H1 (cell line): ENCODE measurements at regions not wholly inside any gene's neighbourhood (a gene's known extent, or its start where the extent isn't known, plus 50 kb on each side); places are given as distances from the start of the nearest gene placed in this dataset.

ENCODE experiments used
- CTCF ChIA-PET: fragments of 300-600 bp; sonication (Branson Sonifier 250); formaldehyde crosslinking; loops from one replicate; lab custom pipeline; 2021; ENCODE audit not compliant: partially characterized antibody; lab: Charles Lee
- POLR2A ChIA-PET: fragments of 300-600 bp; sonication (Branson Sonifier 250); formaldehyde crosslinking; loops from one replicate; lab custom pipeline; 2021; ENCODE audit warnings: inconsistent platforms; ENCODE audit not compliant: partially characterized antibody; lab: Charles Lee
- DNase-seq, 2 experiments: peaks; one replicate each; pipeline versions ENCODE4 v3.0.0 to v3.0.0-alpha.2; 2010 to 2022; ENCODE audit warnings: low spot score in 2 of 2, low read depth in 1 of 2, mixed read lengths in 1 of 2
- FAIRE-seq: peaks from 2 replicates; lab custom pipeline; 2011; peaks lifted over from hg19 to GRCh38; lab: Jason Lieb, UNC
- H2AFZ ChIP-seq: 2 replicates; pipeline ENCODE4 v1.8.1; 2012; ENCODE audit warnings: low read length, inconsistent platforms
- H2AK5ac ChIP-seq: 2 replicates; pipeline ENCODE4 v1.6.1; 2013; ENCODE audit warnings: low read depth, low read length
- H2BK120ac ChIP-seq: replicated peaks from 2 replicates; pipeline ENCODE3; 2013; ENCODE audit warnings: low read depth, low read length, inconsistent platforms
- H2BK12ac ChIP-seq: 2 replicates; pipeline ENCODE4 v1.6.1; 2013; ENCODE audit warnings: low read depth, low read length
- H2BK15ac ChIP-seq: 2 replicates; pipeline ENCODE4 v1.6.1; 2013; ENCODE audit warnings: low read length
- H2BK20ac ChIP-seq: 2 replicates; pipeline ENCODE4 v1.6.1; 2013; ENCODE audit warnings: low read length
- H2BK5ac ChIP-seq: 2 replicates; pipeline ENCODE4 v1.6.1; 2013; ENCODE audit warnings: low read depth, low read length
- H3K14ac ChIP-seq: 2 replicates; pipeline ENCODE4 v1.6.1; 2013; ENCODE audit warnings: inconsistent platforms; ENCODE audit not compliant: insufficient read length
- H3K18ac ChIP-seq: 2 replicates; pipeline ENCODE4 v1.6.1; 2013; ENCODE audit warnings: low read length; ENCODE audit errors: extremely low read depth
- H3K23ac ChIP-seq: 2 replicates; pipeline ENCODE4 v1.6.1; 2013; ENCODE audit warnings: inconsistent platforms; ENCODE audit not compliant: insufficient read length
- H3K23me2 ChIP-seq: 2 replicates; pipeline ENCODE4 v1.6.1; 2013; ENCODE audit warnings: low read depth, low read length
- H3K27ac ChIP-seq: 2 replicates; pipeline ENCODE4 v1.6.1; 2011; ENCODE audit warnings: low read depth, low read length, inconsistent platforms
- H3K27me3 ChIP-seq, 4 experiments: replicated peaks in 1 of 4; 1 replicate in 1 of 4; 2 replicates in 3 of 4; pipeline versions ENCODE4 v1.6.1 to v1.8.1; 2011 to 2013; ENCODE audit warnings: low read length in 3 of 4, mild to moderate bottlenecking in 3 of 4, inconsistent platforms in 2 of 4, mixed read lengths in 2 of 4, moderate library complexity in 1 of 4; ENCODE audit not compliant: control insufficient read depth in 3 of 4, insufficient read depth in 3 of 4; ENCODE audit errors: extremely low read depth in 1 of 4
- H3K36me3 ChIP-seq, 4 experiments: 2 replicates each; pipeline versions ENCODE4 v1.6.1 to v1.8.1; 2011 to 2013; ENCODE audit warnings: mild to moderate bottlenecking in 4 of 4, low read length in 3 of 4, moderate library complexity in 2 of 4, control low read depth in 1 of 4, inconsistent platforms in 1 of 4; ENCODE audit not compliant: insufficient read depth in 4 of 4, control insufficient read depth in 2 of 4
- H3K4ac ChIP-seq: replicated peaks from 2 replicates; pipeline ENCODE3; 2013; ENCODE audit warnings: low read length, low read depth, mixed read lengths, inconsistent platforms; ENCODE audit not compliant: insufficient read length
- H3K4me1 ChIP-seq, 4 experiments: replicated peaks in 1 of 4; 1 replicate in 1 of 4; 2 replicates in 3 of 4; pipeline versions ENCODE4 v1.6.1 to v1.8.1; 2011 to 2013; ENCODE audit warnings: low read length in 3 of 4, inconsistent platforms in 2 of 4, mixed read lengths in 1 of 4; ENCODE audit not compliant: insufficient read depth in 4 of 4, control insufficient read depth in 3 of 4
- H3K4me2 ChIP-seq, 2 experiments: 2 replicates each; pipeline versions ENCODE4 v1.6.1 to v1.8.1; 2011 to 2013; ENCODE audit warnings: low read depth in 2 of 2, low read length in 2 of 2, control low read depth in 1 of 2, inconsistent platforms in 1 of 2, mild to moderate bottlenecking in 1 of 2; ENCODE audit not compliant: insufficient read depth in 1 of 2
- H3K4me3 ChIP-seq, 4 experiments: fragments of 200-600, 300-600 bp in 1 of 4; sonication (generic), shearing (Covaris generic), sonication (Bioruptor Twin) in 1 of 4; 2 replicates each; pipeline versions ENCODE4 v1.5.1 to v1.8.1; 2011 to 2016; ENCODE audit warnings: low read length in 4 of 4, low read depth in 3 of 4, control low read depth in 2 of 4, inconsistent platforms in 2 of 4, mild to moderate bottlenecking in 2 of 4, mixed read lengths in 1 of 4, moderate library complexity in 1 of 4; ENCODE audit not compliant: insufficient read depth in 2 of 4; ENCODE audit errors: extremely low read depth in 1 of 4
- H3K56ac ChIP-seq: replicated peaks from 2 replicates; pipeline ENCODE3; 2013; ENCODE audit warnings: low read depth, mild to moderate bottlenecking, mixed read lengths, low read length, inconsistent platforms; ENCODE audit not compliant: insufficient read length
- H3K79me1 ChIP-seq: 2 replicates; pipeline ENCODE4 v1.6.1; 2013; ENCODE audit warnings: low read depth, low read length, control low read depth
- H3K79me2 ChIP-seq, 2 experiments: 2 replicates each; pipeline versions ENCODE4 v1.6.1 to v1.8.1; 2012 to 2013; ENCODE audit warnings: low read length in 2 of 2, mild to moderate bottlenecking in 2 of 2, inconsistent platforms in 1 of 2; ENCODE audit not compliant: insufficient read depth in 2 of 2, control insufficient read depth in 1 of 2
- H3K9ac ChIP-seq, 4 experiments: replicated peaks in 1 of 4; 1 replicate in 1 of 4; 2 replicates in 3 of 4; pipeline versions ENCODE4 v1.6.1 to v1.8.1; 2011 to 2013; ENCODE audit warnings: low read depth in 3 of 4, low read length in 3 of 4, control low read depth in 2 of 4, mild to moderate bottlenecking in 2 of 4, moderate library complexity in 2 of 4, inconsistent platforms in 1 of 4; ENCODE audit errors: extremely low read depth in 1 of 4
- H3K9me3 ChIP-seq, 2 experiments: 2 replicates each; pipeline versions ENCODE4 v1.6.1 to v1.8.1; 2012 to 2013; ENCODE audit warnings: mild to moderate bottlenecking in 2 of 2, moderate library complexity in 2 of 2, control low read depth in 1 of 2, inconsistent platforms in 1 of 2, low read depth in 1 of 2, low read length in 1 of 2, mixed read lengths in 1 of 2; ENCODE audit not compliant: insufficient read depth in 2 of 2
- H4K20me1 ChIP-seq, 2 experiments: replicated peaks in 1 of 2; 2 replicates each; pipeline versions ENCODE3 to v1.8.1; 2011 to 2013; ENCODE audit warnings: inconsistent platforms in 2 of 2, low read length in 2 of 2, mild to moderate bottlenecking in 1 of 2; ENCODE audit not compliant: insufficient read depth in 2 of 2, control insufficient read depth in 1 of 2
- H4K5ac ChIP-seq: 2 replicates; pipeline ENCODE4 v1.6.1; 2013; ENCODE audit warnings: low read length, low read depth, mixed read lengths, inconsistent platforms; ENCODE audit not compliant: insufficient read length
- H4K8ac ChIP-seq: 2 replicates; pipeline ENCODE4 v1.8.0; 2013; ENCODE audit warnings: mild to moderate bottlenecking, moderate library complexity, low read length, inconsistent platforms; ENCODE audit not compliant: insufficient read depth; ENCODE audit errors: extremely low read depth
- H4K91ac ChIP-seq: replicated peaks from 2 replicates; pipeline ENCODE3; 2013; ENCODE audit warnings: low read length, mixed read lengths, inconsistent platforms; ENCODE audit not compliant: insufficient read length
- ASH2L ChIP-seq: fragments of 200-600, 300-600 bp; sonication (generic); IDR thresholded peaks from one replicate; pipeline ENCODE4 v1.7.1; 2017; ENCODE audit warnings: low read length
- CBX5 ChIP-seq: fragments of 300-800, 300-1000 bp; sonication (generic); IDR thresholded peaks from 2 replicates; pipeline ENCODE4 v1.7.1; 2016; ENCODE audit warnings: antibody characterized with exemption, low read length, low read depth
- SIRT6 ChIP-seq: IDR thresholded peaks from one replicate; pipeline ENCODE4 v1.7.1; 2012; ENCODE audit warnings: low read length, inconsistent platforms
- TCF12 ChIP-seq: IDR thresholded peaks from 2 replicates; pipeline ENCODE4 v1.6.1; 2011; ENCODE audit warnings: low read depth, mild to moderate bottlenecking, low read length
- WGBS, 2 experiments: shearing (Covaris generic) in 1 of 2; methylation state at CpG; one replicate each; pipeline versions ENCODE4 v1.1.6 to v1.1.7; 2013 to 2015; ENCODE audit warnings: low lambda C conversion rate in 2 of 2, mixed read lengths in 2 of 2, inconsistent platforms in 1 of 2, low coverage in 1 of 2, missing lambda C conversion rate in 1 of 2; ENCODE audit not compliant: insufficient replicate concordance in 2 of 2, insufficient coverage in 1 of 2, insufficient read length in 1 of 2; ENCODE audit errors: extremely low coverage in 1 of 2, missing lambda C conversion rate in 1 of 2; 5-methylcytosine and 5-hydroxymethylcytosine counted together

DNA sequence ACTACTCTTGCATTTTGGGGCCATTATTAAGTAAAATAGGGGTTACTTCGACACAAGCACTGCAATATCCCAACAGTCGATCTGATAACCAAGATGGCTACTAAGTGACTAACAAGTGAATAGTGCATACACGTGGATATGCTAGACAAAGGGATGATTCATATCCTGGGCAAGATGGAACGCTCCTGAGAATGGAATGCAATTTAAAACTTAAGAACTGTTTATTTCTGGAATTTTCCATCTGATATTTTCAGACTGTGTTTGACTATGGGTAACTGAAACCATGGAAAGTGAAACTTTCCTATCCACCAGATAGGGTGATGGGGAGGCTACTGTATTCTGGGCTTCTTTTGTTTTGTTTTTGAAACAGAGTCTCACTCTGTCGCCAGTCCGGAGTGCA lies 66.5 kb downstream of the ILRUN start:
- H3K79me2 ChIP-seq: no peaks in the 10 kb centered on the region
- H3K18ac ChIP-seq: no peak overlapping the region
- H3K23ac ChIP-seq: no peak overlapping the region
- ChIA-PET POLR2A (no interaction called here), CTCF (interaction anchor here (0.6 to 1.3 kb wide), 2 partner anchors 9 to 170 kb away, joined by 3 to 5 read pairs; no protein-coding TSS in a partner anchor)
- H3K23me2 ChIP-seq: no peaks in the 10 kb centered on the region
- no peak overlapping the region for H2BK15ac ChIP-seq
- peaks cover 0 to 1% of the 10 kb centered on the region in 2 experiments for H4K20me1 ChIP-seq
- no peak overlapping the region for H4K5ac ChIP-seq
- H2AFZ ChIP-seq: no peak overlapping the region
- no peaks in the 10 kb centered on the region for H3K27me3 ChIP-seq
- H3K9ac ChIP-seq: no peak overlapping the region
- no peaks in the 10 kb centered on the region for H3K79me1 ChIP-seq
- no peak overlapping the region; the same call in 1 of the 2 replicates for H4K8ac ChIP-seq
- no peak overlapping the region for H2AK5ac ChIP-seq
- H3K4me3 ChIP-seq: no peak overlapping the region
- no peak overlapping the region for H4K91ac ChIP-seq
- no peak overlapping the region for H3K27ac ChIP-seq
- H3K9me3 ChIP-seq: no peaks in the 10 kb centered on the region
- H2BK120ac ChIP-seq: no peak overlapping the region
- no peak overlapping the region for H3K14ac ChIP-seq
- H3K4me2 ChIP-seq: no peak overlapping the region
- 91% methylated on average over 6 of the region's 6 CpGs; no CpG with 5 or more reads in 1 of the 2 experiments for WGBS, 2 experiments
- no peak overlapping the region for H3K4ac ChIP-seq
- no peak overlapping the region for H2BK5ac ChIP-seq
- no peak overlapping the region for H2BK20ac ChIP-seq
- FAIRE-seq (no peak), DNase-seq (no peak)
- H2BK12ac ChIP-seq: no peak overlapping the region
- H3K56ac ChIP-seq: no peak overlapping the region
- no peaks in the 10 kb centered on the region for H3K4me1 ChIP-seq
- H3K36me3 ChIP-seq: no peaks in the 10 kb centered on the region
- TF ChIP-seq CBX5 (no peak), TCF12 (no peak), SIRT6 (no peak), ASH2L (no peak)
